ENCODE measurements at regions not wholly inside any gene's neighbourhood (a gene's known extent, or its start where the extent isn't known, plus 50 kb on each side); places are given as distances from the start of the nearest gene placed in this dataset.

- TF ChIP-seq, protein P1, sequence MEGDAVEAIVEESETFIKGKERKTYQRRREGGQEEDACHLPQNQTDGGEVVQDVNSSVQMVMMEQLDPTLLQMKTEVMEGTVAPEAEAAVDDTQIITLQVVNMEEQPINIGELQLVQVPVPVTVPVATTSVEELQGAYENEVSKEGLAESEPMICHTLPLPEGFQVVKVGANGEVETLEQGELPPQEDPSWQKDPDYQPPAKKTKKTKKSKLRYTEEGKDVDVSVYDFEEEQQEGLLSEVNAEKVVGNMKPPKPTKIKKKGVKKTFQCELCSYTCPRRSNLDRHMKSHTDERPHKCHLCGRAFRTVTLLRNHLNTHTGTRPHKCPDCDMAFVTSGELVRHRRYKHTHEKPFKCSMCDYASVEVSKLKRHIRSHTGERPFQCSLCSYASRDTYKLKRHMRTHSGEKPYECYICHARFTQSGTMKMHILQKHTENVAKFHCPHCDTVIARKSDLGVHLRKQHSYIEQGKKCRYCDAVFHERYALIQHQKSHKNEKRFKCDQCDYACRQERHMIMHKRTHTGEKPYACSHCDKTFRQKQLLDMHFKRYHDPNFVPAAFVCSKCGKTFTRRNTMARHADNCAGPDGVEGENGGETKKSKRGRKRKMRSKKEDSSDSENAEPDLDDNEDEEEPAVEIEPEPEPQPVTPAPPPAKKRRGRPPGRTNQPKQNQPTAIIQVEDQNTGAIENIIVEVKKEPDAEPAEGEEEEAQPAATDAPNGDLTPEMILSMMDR (IDR thresholded peaks at IDR 0.05) = no peak
- no peak for TF ChIP-seq POLR2AphosphoS5 (IDR thresholded peaks at IDR 0.05)
- no peak for TF ChIP-seq POLR2A (IDR thresholded peaks at IDR 0.05)
Observed at GRCh38 chr11:116225784-116226585, 546.8 kb downstream of the BUD13 start.

Measured in suprapubic skin (tissue), 4 donors.